ENCODE measurements at regions not wholly inside any gene's neighbourhood (a gene's known extent, or its start where the extent isn't known, plus 50 kb on each side); places are given as distances from the start of the nearest gene placed in this dataset.

DNA sequence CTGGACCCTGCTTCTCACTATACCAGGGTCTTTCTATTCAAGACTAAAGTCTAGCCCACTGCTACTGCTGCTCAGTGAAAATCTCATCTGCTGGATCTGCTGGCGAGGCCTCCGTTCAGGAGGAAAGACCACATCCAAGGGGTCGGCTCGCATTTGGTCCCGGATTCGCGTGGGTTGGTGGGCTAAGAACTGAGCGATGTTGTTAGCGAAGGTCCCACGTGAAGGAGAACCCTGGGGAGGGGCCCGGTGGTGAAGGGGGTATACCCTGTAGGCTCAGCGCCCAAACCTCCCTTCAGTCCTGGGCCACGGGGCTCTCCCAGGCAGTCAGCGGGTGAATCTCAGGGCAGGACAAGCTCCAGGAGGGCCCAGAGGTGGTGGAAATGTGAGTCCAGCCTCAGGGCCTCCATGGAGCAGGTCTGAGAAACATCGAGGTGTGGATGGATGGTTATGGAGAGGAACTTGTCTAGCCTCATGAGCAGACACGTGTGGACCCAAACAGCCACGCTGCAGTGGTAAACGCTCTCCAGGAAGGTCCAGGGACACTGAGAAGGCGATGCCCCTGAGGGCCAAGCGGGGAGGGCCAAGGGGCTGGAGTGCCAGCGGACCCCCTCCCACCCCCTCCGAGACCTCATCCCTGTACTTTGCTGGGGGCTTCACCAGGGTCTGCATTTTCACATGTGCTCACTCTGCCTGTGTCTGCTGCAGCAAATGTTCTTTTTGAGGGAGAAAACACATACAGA, 152.3 kb downstream of the CTTN start:
- TF ChIP-seq EZH2 (IDR thresholded peaks at IDR 0.05; ENCODE audit: insufficient read depth, poor library complexity, severe bottlenecking) (no peak), EZH2phosphoT487 (IDR thresholded peaks at IDR 0.05; ENCODE audit: insufficient read depth, low read depth) (no peak)

Data from GM23248 (cell line).